ENCODE measurements at regions not wholly inside any gene's neighbourhood (a gene's known extent, or its start where the extent isn't known, plus 50 kb on each side); places are given as distances from the start of the nearest gene placed in this dataset.

GRCh38 chr15:97547381-97547780, 413.1 kb upstream of the ARRDC4 start:
- no peak for DNase-seq

- no peak for DNase-seq
Observed at GRCh38 chr15:97561529-97561928, 399.0 kb upstream of the ARRDC4 start.

- no peak for DNase-seq
Observed at GRCh38 chr15:97563516-97563915, 397.0 kb upstream of the ARRDC4 start.

GRCh38 chr15:97566961-97567360, 393.5 kb upstream of the ARRDC4 start:
- no peak for DNase-seq

- no peak for DNase-seq
Observed at GRCh38 chr15:97567411-97567810, 393.1 kb upstream of the ARRDC4 start.

- no peak for DNase-seq
Observed at GRCh38 chr15:97576929-97577645, 383.4 kb upstream of the ARRDC4 start.

GRCh38 chr15:97585408-97585807, 375.1 kb upstream of the ARRDC4 start:
- no peak for DNase-seq

- DNase-seq: no peak
Observed at GRCh38 chr15:97592778-97593177, 367.7 kb upstream of the ARRDC4 start.

GRCh38 chr15:97597801-97598200, 362.7 kb upstream of the ARRDC4 start:
- no peak for DNase-seq

GRCh38 chr15:97598353-97598798, 362.1 kb upstream of the ARRDC4 start:
- no peak for DNase-seq

GRCh38 chr15:97600190-97600589, 360.3 kb upstream of the ARRDC4 start:
- DNase-seq: no peak

- DNase-seq: no peak
Observed at GRCh38 chr15:97604677-97605076, 355.8 kb upstream of the ARRDC4 start.

- DNase-seq: no peak
Observed at GRCh38 chr15:97615114-97615513, 345.4 kb upstream of the ARRDC4 start.

GRCh38 chr15:97623091-97623661, 337.3 kb upstream of the ARRDC4 start:
- no peak for DNase-seq

- no peak for DNase-seq
Observed at GRCh38 chr15:97627634-97628033, 332.9 kb upstream of the ARRDC4 start.

- no peak for DNase-seq
Observed at GRCh38 chr15:97645758-97646157, 314.7 kb upstream of the ARRDC4 start.

GRCh38 chr15:97648728-97649127, 311.8 kb upstream of the ARRDC4 start:
- DNase-seq: no peak

GRCh38 chr15:97652041-97652440, 308.5 kb upstream of the ARRDC4 start:
- DNase-seq: no peak

GRCh38 chr15:97652700-97653167, 307.8 kb upstream of the ARRDC4 start:
- no peak for DNase-seq

GRCh38 chr15:97653896-97654295, 306.6 kb upstream of the ARRDC4 start:
- DNase-seq: no peak

GRCh38 chr15:97654481-97655076, 305.9 kb upstream of the ARRDC4 start:
- no peak for DNase-seq

- DNase-seq: no peak
Observed at GRCh38 chr15:97661796-97662195, 298.7 kb upstream of the ARRDC4 start.

- no peak for DNase-seq
Observed at GRCh38 chr15:97672586-97672985, 287.9 kb upstream of the ARRDC4 start.

- no peak for DNase-seq
Observed at GRCh38 chr15:97678656-97679055, 281.8 kb upstream of the ARRDC4 start.

Measured in fibroblast of skin of right biceps (primary cell).